HepG2 (cell line): ENCODE measurements at regions not wholly inside any gene's neighbourhood (a gene's known extent, or its start where the extent isn't known, plus 50 kb on each side); places are given as distances from the start of the nearest gene placed in this dataset.

ENCODE experiments used
- ATAC-seq: fragments of 200-7000 bp; cut with Tn5 transposase; 3 replicates; pipeline ENCODE4 v1.9.1; 2020; ENCODE audit warnings: mild to moderate bottlenecking, moderate library complexity
- BruUV-seq: library from RNA; stranded (reverse); fragments of 400-500 nt; replicated peaks from 2 replicates; lab custom pipeline; 2021; lab: Mats Ljungman, UMichigan
- CTCF ChIA-PET: fragments of 300-600 bp; formaldehyde crosslinking; extraction: SDS; loops from one replicate; lab custom pipeline; 2021; ENCODE audit warnings: low total read pairs, inconsistent platforms, low intra/inter-chr PET ratio; lab: Yijun Ruan, JAX
- POLR2A ChIA-PET: fragments of 350-600 bp; sonication (Branson Sonifier 250); formaldehyde crosslinking; loops from one replicate; lab custom pipeline; 2020; ENCODE audit warnings: antibody characterized with exemption, inconsistent platforms; lab: Yijun Ruan, JAX
- DNase-seq: peaks from one replicate; pipeline ENCODE4 v3.0.0-alpha.2; 2015; ENCODE audit warnings: low spot score
- FAIRE-seq: peaks from 3 replicates; lab custom pipeline; 2011; peaks lifted over from hg19 to GRCh38; lab: Jason Lieb, UNC
- H2AFZ ChIP-seq: one replicate; pipeline ENCODE4 v1.6.1; 2011; ENCODE audit warnings: low read length, inconsistent platforms
- H3K27ac ChIP-seq: fragments of 300-600 bp; 3 replicates; pipeline ENCODE4 v1.8.0; 2011; ENCODE audit warnings: mixed run types, mild to moderate bottlenecking, mixed read lengths, low read length, inconsistent platforms; ENCODE audit not compliant: insufficient read depth; ENCODE audit errors: extremely low read length
- H3K27me3 ChIP-seq, 2 experiments: fragments of 200-600 bp in 1 of 2; 2 replicates in 1 of 2; 3 replicates in 1 of 2; pipeline versions ENCODE4 v1.6.0 to v1.8.0; 2011; ENCODE audit warnings: low read length in 2 of 2, mild to moderate bottlenecking in 2 of 2, moderate library complexity in 2 of 2, inconsistent platforms in 1 of 2; ENCODE audit not compliant: insufficient read depth in 2 of 2, control insufficient read depth in 1 of 2
- H3K36me3 ChIP-seq, 2 experiments: fragments of 200-600 bp in 1 of 2; replicated peaks in 1 of 2; 2 replicates in 1 of 2; 3 replicates in 1 of 2; pipeline versions ENCODE4 v1.5.1 to v1.8.0; 2011; ENCODE audit warnings: low read length in 2 of 2, inconsistent platforms in 1 of 2; ENCODE audit not compliant: insufficient read depth in 2 of 2, control insufficient read depth in 1 of 2
- H3K4me1 ChIP-seq: 2 replicates; pipeline ENCODE4 v1.5.1; 2012; ENCODE audit warnings: low read length, inconsistent platforms; ENCODE audit not compliant: insufficient read depth
- H3K4me2 ChIP-seq: 2 replicates; pipeline ENCODE4 v1.6.0; 2011; ENCODE audit warnings: low read depth, low read length, inconsistent platforms
- H3K4me3 ChIP-seq, 3 experiments: fragments of 200-600 bp in 1 of 3; sonication (generic), shearing (Covaris generic) in 1 of 3; replicated peaks in 1 of 3; 2 replicates each; pipeline ENCODE4 v1.5.1; 2011 to 2016; ENCODE audit warnings: low read length in 3 of 3, inconsistent platforms in 2 of 3, low read depth in 2 of 3, mild to moderate bottlenecking in 2 of 3, control low read depth in 1 of 3, mixed read lengths in 1 of 3; ENCODE audit not compliant: insufficient read depth in 1 of 3
- H3K79me2 ChIP-seq: one replicate; pipeline ENCODE4 v1.6.1; 2011; ENCODE audit warnings: low read length, inconsistent platforms; ENCODE audit not compliant: insufficient read depth
- H3K9ac ChIP-seq: 2 replicates; pipeline ENCODE4 v1.6.0; 2011; ENCODE audit warnings: mild to moderate bottlenecking, low read depth, low read length, inconsistent platforms; ENCODE audit not compliant: insufficient read depth
- H3K9me3 ChIP-seq: 2 replicates; pipeline ENCODE4 v1.5.1; 2012; ENCODE audit warnings: mild to moderate bottlenecking, low read length
- H4K20me1 ChIP-seq: 2 replicates; pipeline ENCODE4 v1.6.0; 2011; ENCODE audit warnings: inconsistent platforms, mild to moderate bottlenecking, low read length, moderate library complexity; ENCODE audit not compliant: insufficient read depth
- ARID5B ChIP-seq: IDR thresholded peaks from 2 replicates; pipeline ENCODE4 v1.4.0; 2020; ENCODE audit warnings: mild to moderate bottlenecking, missing genetic modification reagents
- ATM ChIP-seq: fragments of 450-650 bp; IDR thresholded peaks from 2 replicates; pipeline ENCODE4 v1.7.1; 2017; ENCODE audit warnings: mild to moderate bottlenecking, borderline replicate concordance
- BCL6 ChIP-seq: IDR thresholded peaks from 2 replicates; pipeline ENCODE4 v1.6.1; 2016; ENCODE audit warnings: missing genetic modification reagents, missing compliant biosample characterization
- ERF ChIP-seq: IDR thresholded peaks from 2 replicates; pipeline ENCODE4 v1.6.1; 2018; ENCODE audit warnings: missing biosample characterization, missing genetic modification reagents
- FOSL2 ChIP-seq: sonication (generic); formaldehyde crosslinking; IDR thresholded peaks from 2 replicates; pipeline ENCODE4 v1.4.0; 2020; ENCODE audit warnings: missing genetic modification reagents
- FOXK1 ChIP-seq: sonication (generic); formaldehyde crosslinking; IDR thresholded peaks from 2 replicates; pipeline ENCODE4 v1.4.0; 2020; ENCODE audit warnings: low read depth, missing genetic modification reagents, borderline replicate concordance
- GABPA ChIP-seq, 2 experiments: IDR thresholded peaks; 2 replicates each; pipeline ENCODE4 v1.6.1; 2011 to 2016; ENCODE audit warnings: low read depth in 2 of 2, low read length in 1 of 2, missing biosample characterization in 1 of 2, missing genetic modification characterization in 1 of 2
- GABPB1 ChIP-seq: IDR thresholded peaks from 2 replicates; pipeline ENCODE4 v1.6.1; 2016; ENCODE audit warnings: mild to moderate bottlenecking, missing genetic modification reagents, moderate library complexity, missing compliant biosample characterization
- HOXA3 ChIP-seq: sonication (generic); formaldehyde crosslinking; IDR thresholded peaks from 2 replicates; pipeline ENCODE4 v1.5.0; 2020; ENCODE audit warnings: missing genetic modification reagents
- NR2C2 ChIP-seq: sonication (generic); formaldehyde crosslinking; IDR thresholded peaks from 2 replicates; pipeline ENCODE4 v1.4.0; 2020; ENCODE audit warnings: missing genetic modification reagents, mild to moderate bottlenecking, moderate library complexity, borderline replicate concordance
- ZNF296 ChIP-seq: sonication (generic); formaldehyde crosslinking; conservative IDR thresholded peaks from 2 replicates; pipeline ENCODE4 v1.5.0; 2020; ENCODE audit warnings: mild to moderate bottlenecking, missing genetic modification reagents
- ZNF383 ChIP-seq: sonication (generic); formaldehyde crosslinking; IDR thresholded peaks from 2 replicates; pipeline ENCODE4 v1.4.0; 2020; ENCODE audit warnings: missing genetic modification reagents, mild to moderate bottlenecking, borderline replicate concordance
- ZNF766 ChIP-seq: sonication (generic); formaldehyde crosslinking; IDR thresholded peaks from 2 replicates; pipeline ENCODE4 v1.5.0; 2020; ENCODE audit warnings: missing genetic modification reagents, borderline replicate concordance
- ZSCAN5A ChIP-seq: sonication (generic); formaldehyde crosslinking; IDR thresholded peaks from 2 replicates; pipeline ENCODE4 v1.8.0; 2022; ENCODE audit warnings: mild to moderate bottlenecking, missing genetic modification reagents, borderline replicate concordance
- whole genome bisulfite sequencing: methylation state at CpG from one replicate; pipeline ENCODE4 v1.1.6; 2017; ENCODE audit warnings: low lambda C conversion rate; 5-methylcytosine and 5-hydroxymethylcytosine counted together
- in situ Hi-C: cut with HindIII; loops from 2 replicates; pipeline ENCODE4 v1.10.0; 2017; ENCODE audit warnings: low pct_unique_long_range_greater_than_20kb; ENCODE audit not compliant: extremely low pct_ligation_motif_present
- intact Hi-C: fragments of 100-400 bp; cut with micrococcal nuclease; formaldehyde crosslinking; loops from one replicate; pipeline ENCODE4 v1.10.0; 2022; ENCODE audit not compliant: unreplicated experiment

DNA sequence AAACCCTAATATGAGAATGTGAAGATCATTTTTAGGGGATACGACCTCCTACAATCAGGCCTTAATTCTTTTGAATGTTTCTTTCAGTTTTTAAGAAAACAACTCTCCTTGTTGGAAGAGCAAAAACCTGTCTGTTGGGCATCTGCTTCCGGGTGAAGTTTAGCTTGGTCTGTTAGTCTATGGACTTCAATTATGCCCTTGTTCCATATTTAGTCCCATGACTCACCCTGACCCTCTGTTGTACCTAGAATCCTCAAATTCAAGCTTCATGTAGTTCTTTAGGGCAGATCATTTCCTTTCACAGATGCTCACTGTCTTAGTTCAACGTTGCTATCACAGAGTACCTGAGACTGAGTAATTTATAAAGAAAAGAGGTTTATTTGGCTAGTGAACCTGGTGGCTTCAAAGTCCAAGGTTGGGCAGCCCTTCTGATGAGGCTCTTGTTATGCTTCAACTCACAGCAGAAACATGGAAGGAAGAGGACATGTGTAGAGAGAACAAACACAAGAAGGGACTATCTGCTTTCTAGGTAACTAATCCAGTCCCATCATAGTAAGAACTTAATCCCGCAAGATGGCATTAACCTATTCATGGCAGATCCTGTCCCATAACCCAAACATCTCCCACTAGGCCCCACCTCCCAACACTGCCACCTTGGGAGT lies 82.5 kb upstream of the SERPINE2 start:
- Histone ChIP-seq H4K20me1 (no peaks in the 10 kb centered on the region), H3K36me3 (no peaks in the 10 kb centered on the region), H3K4me1 (peaks cover 10% of the 10 kb centered on the region), H3K9ac (no peak overlapping the region), H3K4me3 (no peak overlapping the region), H3K9me3 (peaks cover 17% of the 10 kb centered on the region), H3K4me2 (peak overlapping the region; percentile 1; the same call in 1 of the 2 replicates), H2AFZ (peak overlapping the region; percentile 33), H3K79me2 (no peaks in the 10 kb centered on the region), H3K27ac (no peak overlapping the region), H3K27me3 (peaks cover 0 to 3% of the 10 kb centered on the region in 2 experiments; a peak in 2 of 5 replicates)
- FAIRE-seq (no peak), ATAC-seq (peak; percentile 61), DNase-seq (no peak)
- intact Hi-C loops (no loop called here), in situ Hi-C loops (no loop called here)
- ChIA-PET CTCF (no interaction called here), POLR2A (interaction anchor here (0.6 to 0.7 kb wide), 2 partner anchors 24 to 25 kb away, joined by 3 read pairs; no protein-coding TSS in a partner anchor)
- TF ChIP-seq GABPA (IDR thresholded peaks at IDR 0.05; ENCODE audit: low read depth, low read length) (no peak), GABPA (CRISPR knock-in tag; IDR thresholded peaks at IDR 0.05; ENCODE audit: low read depth) (peak; percentile 74), FOXK1 (CRISPR knock-in tag) (peak; percentile 43; the same call in 1 of the 2 replicates), ATM (no peak), ZSCAN5A (CRISPR knock-in tag) (no peak), GABPB1 (CRISPR knock-in tag) (peak; percentile 29; the same call in 1 of the 2 replicates), ZNF296 (no peak), BCL6 (CRISPR knock-in tag) (peak; percentile 80), FOSL2 (CRISPR knock-in tag) (peak; percentile 58; the same call in 1 of the 2 replicates), NR2C2 (CRISPR knock-in tag) (peak; percentile 66; the same call in 1 of the 2 replicates), ERF (CRISPR knock-in tag) (no peak), ZNF766 (CRISPR knock-in tag) (peak; percentile 96), HOXA3 (no peak), ARID5B (CRISPR knock-in tag) (peak; percentile 29; the same call in 1 of the 2 replicates), ZNF383 (CRISPR knock-in tag) (no peak)
- WGBS, result 15% methylated on average over 4 of the region's 4 CpGs
- no TSS peak for BruUV-seq
